Activated CD8-positive, alpha-beta T cell treated with anti-CD3 and anti-CD28 coated beads for 36 hours (primary cell): ENCODE measurements at regions not wholly inside any gene's neighbourhood (a gene's known extent, or its start where the extent isn't known, plus 50 kb on each side); places are given as distances from the start of the nearest gene placed in this dataset.

Experiments
- ATAC-seq: fragments of 200-7000 bp; cut with Tn5 transposase; one replicate; pipeline ENCODE4 v1.10.0; 2021; ENCODE audit warnings: mild to moderate bottlenecking, moderate library complexity
- CTCF ChIA-PET: fragments of 350-600 bp; sonication (Branson Sonifier 250); formaldehyde crosslinking; loops from one replicate; lab custom pipeline; 2021; ENCODE audit warnings: antibody characterized with exemption; lab: Charles Lee
- POLR2A ChIA-PET: fragments of 350-600 bp; sonication (Branson Sonifier 250); formaldehyde crosslinking; loops from one replicate; lab custom pipeline; 2021; ENCODE audit warnings: antibody characterized with exemption; lab: Charles Lee
- DNase-seq: peaks from one replicate; pipeline ENCODE4 v3.0.0-alpha.2; 2020
- H3K27ac Mint-ChIP-seq: one replicate; pipeline ENCODE4 v1.8.0; 2021; ENCODE audit warnings: mild to moderate bottlenecking, mixed read lengths
- H3K27me3 Mint-ChIP-seq: one replicate; pipeline ENCODE4 v1.8.0; 2021; ENCODE audit warnings: mixed read lengths
- H3K36me3 Mint-ChIP-seq: one replicate; pipeline ENCODE4 v1.8.0; 2021; ENCODE audit warnings: low read depth, mixed read lengths
- H3K4me1 Mint-ChIP-seq: one replicate; pipeline ENCODE4 v1.8.0; 2021; ENCODE audit warnings: low read depth, mixed read lengths
- H3K4me3 Mint-ChIP-seq: one replicate; pipeline ENCODE4 v1.8.0; 2021; ENCODE audit warnings: mild to moderate bottlenecking, moderate library complexity, mixed read lengths
- H3K9me3 Mint-ChIP-seq: one replicate; pipeline ENCODE4 v1.8.0; 2021; ENCODE audit warnings: mixed read lengths
- intact Hi-C: fragments of 100-400 bp; cut with micrococcal nuclease; formaldehyde crosslinking; loops from one replicate; pipeline ENCODE4 v1.10.0; 2022
- TF ChIP-seq, protein P1 (sequence below): fragments of 200-600 bp; IDR thresholded peaks from one replicate; pipeline ENCODE4 v1.8.0; 2022; ENCODE audit warnings: antibody characterized with exemption, mild to moderate bottlenecking

DNA sequence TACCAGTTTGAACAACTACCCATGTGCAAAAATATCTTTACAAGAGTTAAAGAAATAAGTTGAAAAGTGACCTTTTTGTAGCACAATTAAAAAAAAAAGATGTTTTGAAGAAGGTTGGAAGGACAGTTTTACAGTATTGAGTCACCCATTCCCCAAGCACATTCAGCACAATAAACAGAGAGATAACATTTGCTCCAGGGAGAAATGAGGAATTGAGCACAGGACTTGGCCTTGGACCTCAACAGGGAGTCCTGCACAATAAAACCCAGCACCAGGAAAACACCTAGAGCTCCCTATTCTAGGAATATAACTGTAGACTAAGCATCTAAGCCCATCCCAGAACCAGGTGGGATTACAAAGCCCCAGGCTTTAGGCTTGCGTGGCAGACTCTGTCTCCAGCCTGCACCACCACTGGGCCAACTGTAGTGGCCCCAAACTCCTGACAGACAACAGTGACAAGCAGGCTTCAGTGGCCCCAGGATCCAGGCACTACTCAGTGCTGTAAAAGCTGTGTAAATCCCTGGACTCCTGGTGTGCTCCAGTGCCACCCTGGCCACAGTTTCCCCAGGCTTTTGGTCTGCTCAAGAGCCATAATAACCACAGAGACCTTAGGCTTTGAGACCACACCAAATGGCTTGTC is 857.2 kb downstream of the SLITRK1 start:
- Mint-ChIP-seq H3K4me1 (no peaks in the 10 kb centered on the region), H3K36me3 (no peaks in the 10 kb centered on the region), H3K9me3 (peaks cover 12% of the 10 kb centered on the region), H3K27ac (no peak overlapping the region), H3K4me3 (no peak overlapping the region), H3K27me3 (no peaks in the 10 kb centered on the region)
- ATAC-seq: no peak
- CTCF ChIA-PET: no interaction called here
- POLR2A ChIA-PET: no interaction called here
- DNase-seq: no peak
- TF ChIP-seq, protein P1, sequence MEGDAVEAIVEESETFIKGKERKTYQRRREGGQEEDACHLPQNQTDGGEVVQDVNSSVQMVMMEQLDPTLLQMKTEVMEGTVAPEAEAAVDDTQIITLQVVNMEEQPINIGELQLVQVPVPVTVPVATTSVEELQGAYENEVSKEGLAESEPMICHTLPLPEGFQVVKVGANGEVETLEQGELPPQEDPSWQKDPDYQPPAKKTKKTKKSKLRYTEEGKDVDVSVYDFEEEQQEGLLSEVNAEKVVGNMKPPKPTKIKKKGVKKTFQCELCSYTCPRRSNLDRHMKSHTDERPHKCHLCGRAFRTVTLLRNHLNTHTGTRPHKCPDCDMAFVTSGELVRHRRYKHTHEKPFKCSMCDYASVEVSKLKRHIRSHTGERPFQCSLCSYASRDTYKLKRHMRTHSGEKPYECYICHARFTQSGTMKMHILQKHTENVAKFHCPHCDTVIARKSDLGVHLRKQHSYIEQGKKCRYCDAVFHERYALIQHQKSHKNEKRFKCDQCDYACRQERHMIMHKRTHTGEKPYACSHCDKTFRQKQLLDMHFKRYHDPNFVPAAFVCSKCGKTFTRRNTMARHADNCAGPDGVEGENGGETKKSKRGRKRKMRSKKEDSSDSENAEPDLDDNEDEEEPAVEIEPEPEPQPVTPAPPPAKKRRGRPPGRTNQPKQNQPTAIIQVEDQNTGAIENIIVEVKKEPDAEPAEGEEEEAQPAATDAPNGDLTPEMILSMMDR: no peak
- intact Hi-C loops: no loop called here

DNA sequence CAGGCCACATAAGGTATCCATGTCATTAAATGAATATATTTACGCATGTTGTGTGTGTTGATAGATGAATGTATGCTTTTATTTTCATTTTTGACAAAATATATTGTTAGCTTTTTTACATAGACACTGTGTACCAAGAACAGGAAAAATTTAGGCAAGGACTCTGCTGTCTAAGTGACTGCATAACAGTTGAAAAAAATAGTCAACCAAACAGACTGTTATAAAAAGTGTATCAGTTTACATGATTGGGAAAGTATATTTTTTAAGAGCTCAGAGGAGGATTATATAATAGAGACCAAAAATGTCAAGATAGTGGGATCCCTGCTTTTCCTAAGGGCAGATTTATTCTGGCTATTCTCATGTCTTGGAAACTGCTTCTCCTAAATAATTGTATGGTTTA is 858.0 kb downstream of the SLITRK1 start:
- no peaks in the 10 kb centered on the region for H3K27me3 Mint-ChIP-seq
- no peak for DNase-seq
- no peak overlapping the region for H3K4me3 Mint-ChIP-seq
- no peak for ATAC-seq
- H3K36me3 Mint-ChIP-seq: no peaks in the 10 kb centered on the region
- no peaks in the 10 kb centered on the region for H3K4me1 Mint-ChIP-seq
- peaks cover 9% of the 10 kb centered on the region for H3K9me3 Mint-ChIP-seq
- H3K27ac Mint-ChIP-seq: no peak overlapping the region
- CTCF ChIA-PET: no interaction called here
- intact Hi-C loops: no loop called here
- POLR2A ChIA-PET: no interaction called here
- TF ChIP-seq, protein P1: no peak

GRCh38 chr13:83019986-83020385 is 862.3 kb downstream of the SLITRK1 start:
- DNase-seq (no peak), ATAC-seq (no peak)
- H3K4me1 Mint-ChIP-seq: no peaks in the 10 kb centered on the region
- no peaks in the 10 kb centered on the region for H3K27me3 Mint-ChIP-seq
- no peaks in the 10 kb centered on the region for H3K36me3 Mint-ChIP-seq
- no peak overlapping the region for H3K4me3 Mint-ChIP-seq
- peaks cover 1% of the 10 kb centered on the region for H3K9me3 Mint-ChIP-seq
- TF ChIP-seq, protein P1: no peak
- intact Hi-C loops: no loop called here
- no peak overlapping the region for H3K27ac Mint-ChIP-seq
- ChIA-PET POLR2A (no interaction called here), CTCF (no interaction called here)

GRCh38 chr13:83009987-83010386 is 872.3 kb downstream of the SLITRK1 start:
- POLR2A ChIA-PET: no interaction called here
- H3K9me3 Mint-ChIP-seq: peaks cover 5% of the 10 kb centered on the region
- ATAC-seq: no peak
- no peaks in the 10 kb centered on the region for H3K36me3 Mint-ChIP-seq
- no peak overlapping the region for H3K27ac Mint-ChIP-seq
- H3K27me3 Mint-ChIP-seq: no peaks in the 10 kb centered on the region
- no peaks in the 10 kb centered on the region for H3K4me1 Mint-ChIP-seq
- intact Hi-C loops: no loop called here
- CTCF ChIA-PET: no interaction called here
- TF ChIP-seq, protein P1: no peak
- no peak overlapping the region for H3K4me3 Mint-ChIP-seq
- DNase-seq: no peak

DNA sequence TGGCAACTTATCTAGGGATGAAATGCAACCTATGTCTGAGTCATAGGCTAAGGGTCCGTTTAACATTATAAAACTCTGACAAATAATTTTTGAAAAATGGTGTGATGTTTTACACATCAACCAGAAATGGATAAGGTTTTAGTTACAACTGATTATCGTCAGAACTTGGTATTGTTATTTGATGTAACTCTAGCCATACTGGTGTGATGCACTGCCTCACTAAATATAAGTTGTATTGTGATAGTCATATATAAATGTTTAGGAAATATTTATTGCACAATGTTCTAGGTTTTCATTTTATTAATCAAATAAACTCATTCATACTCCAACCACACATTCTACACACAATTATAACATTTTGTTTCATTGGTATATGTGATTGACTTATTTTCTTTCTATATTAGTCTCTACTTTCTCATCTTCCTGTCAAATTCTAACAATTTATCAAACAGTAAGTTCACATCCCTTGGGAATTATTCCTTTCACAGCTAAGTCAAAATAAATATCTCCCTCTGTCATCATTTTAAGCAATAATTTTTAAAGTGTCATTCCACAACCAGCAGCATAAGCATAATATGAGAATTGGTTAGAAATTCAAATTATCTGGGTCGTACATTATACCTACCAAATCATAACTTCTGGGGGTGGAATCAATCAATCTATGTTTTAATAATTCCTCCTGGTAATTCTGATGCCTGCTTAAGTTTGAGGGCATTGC is 873.9 kb downstream of the SLITRK1 start:
- intact Hi-C loops: no loop called here
- ChIA-PET CTCF (no interaction called here), POLR2A (no interaction called here)
- no peak overlapping the region for H3K4me3 Mint-ChIP-seq
- no peak for DNase-seq
- TF ChIP-seq, protein P1: no peak
- no peak for ATAC-seq
- H3K9me3 Mint-ChIP-seq: no peaks in the 10 kb centered on the region
- H3K36me3 Mint-ChIP-seq: no peaks in the 10 kb centered on the region
- no peaks in the 10 kb centered on the region for H3K4me1 Mint-ChIP-seq
- H3K27me3 Mint-ChIP-seq: no peaks in the 10 kb centered on the region
- no peak overlapping the region for H3K27ac Mint-ChIP-seq
